ENCODE measurements at regions not wholly inside any gene's neighbourhood (a gene's known extent, or its start where the extent isn't known, plus 50 kb on each side); places are given as distances from the start of the nearest gene placed in this dataset.

- no peak overlapping the region for H3K4me3 ChIP-seq (ENCODE audit: low read depth, low read length)
- DNase-seq (ENCODE audit: low read depth) = no peak
- TF ChIP-seq CTCF (conservative IDR thresholded peaks at IDR 0.05; ENCODE audit: low read depth, low read length) = no peak
These were observed 117.1 kb downstream of the TBX19 start for GRCh38 chr1:168397806-168398205.

- no peak overlapping the region for H3K4me3 ChIP-seq (ENCODE audit: low read depth, low read length)
- no peak for DNase-seq (ENCODE audit: low read depth)
- no peak for TF ChIP-seq CTCF (conservative IDR thresholded peaks at IDR 0.05; ENCODE audit: low read depth, low read length)
These were observed 116.4 kb downstream of the TBX19 start for GRCh38 chr1:168396940-168397684.

DNA sequence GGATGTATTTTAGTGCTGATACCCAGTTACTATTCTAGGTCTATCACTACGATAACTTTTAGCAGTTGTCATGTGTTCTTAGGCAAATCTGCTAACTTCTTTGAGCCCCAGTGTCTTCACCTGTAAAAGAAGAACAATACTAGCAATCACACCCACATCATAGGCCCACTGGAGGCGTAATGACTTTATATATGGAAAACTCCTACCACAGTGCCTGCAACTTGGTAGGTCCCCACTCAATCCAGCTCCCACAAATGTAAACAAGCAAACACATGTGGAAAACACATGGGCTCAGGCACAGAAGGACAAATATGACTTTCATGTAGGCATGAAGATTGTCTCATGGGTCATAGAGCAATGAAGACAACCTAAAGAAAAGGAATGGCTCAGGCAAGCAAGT, 115.8 kb downstream of the TBX19 start:
- no peak for DNase-seq (ENCODE audit: low read depth)
- no peak overlapping the region for H3K4me3 ChIP-seq (ENCODE audit: low read depth, low read length)
- TF ChIP-seq CTCF (conservative IDR thresholded peaks at IDR 0.05; ENCODE audit: low read depth, low read length) = no peak

DNA sequence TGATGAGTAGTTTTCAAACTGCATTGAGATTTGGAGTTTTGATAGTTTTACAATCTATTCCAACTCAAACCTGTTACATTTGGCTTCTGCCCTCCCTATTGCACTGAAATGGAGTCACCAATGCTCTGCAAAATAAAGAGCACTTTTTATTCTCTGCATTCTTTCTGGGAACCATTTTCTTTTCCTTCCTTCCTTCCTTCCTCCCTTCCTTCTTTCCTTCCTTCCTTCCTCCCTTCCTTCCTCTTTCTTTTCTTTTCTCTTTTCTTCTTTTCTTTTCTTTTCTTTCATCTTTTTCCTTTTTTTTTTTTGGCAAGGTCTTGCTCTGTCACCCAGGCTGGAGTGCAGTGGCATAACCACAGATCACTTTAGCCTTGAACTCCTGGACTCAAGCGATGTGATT, 114.2 kb downstream of the TBX19 start:
- TF ChIP-seq CTCF (conservative IDR thresholded peaks at IDR 0.05; ENCODE audit: low read depth, low read length) = no peak
- DNase-seq (ENCODE audit: low read depth) = no peak

DNA sequence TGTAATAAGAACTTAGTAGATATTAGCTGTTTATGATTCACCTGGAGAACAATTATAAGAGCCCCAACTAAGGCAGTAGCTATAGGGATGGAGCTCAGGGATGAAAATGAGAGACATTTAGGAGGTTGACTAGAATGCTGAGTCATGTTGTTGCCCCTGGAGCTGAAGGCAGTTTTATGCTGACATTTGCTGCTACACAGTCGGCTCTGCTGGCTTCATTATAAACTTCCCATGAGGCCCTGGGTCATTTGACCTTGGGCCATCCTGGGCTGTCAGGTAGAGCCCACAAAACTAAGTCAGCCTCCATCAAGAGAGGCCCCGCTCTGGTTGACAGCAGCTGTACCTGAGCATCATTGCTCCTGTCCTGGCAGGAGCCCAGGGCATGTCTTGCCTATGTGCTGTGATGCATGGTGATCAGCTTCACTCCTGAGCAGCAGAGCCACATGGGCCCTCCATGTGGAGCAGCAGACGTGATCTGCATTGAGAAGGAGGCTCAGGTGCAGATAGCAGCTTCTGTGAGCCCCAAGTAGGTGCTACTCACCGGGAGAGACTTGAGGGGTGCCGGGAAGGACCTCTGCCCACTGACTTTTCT, 112.4 kb downstream of the TBX19 start:
- no peak overlapping the region for H3K4me3 ChIP-seq (ENCODE audit: low read depth, low read length)
- TF ChIP-seq CTCF (conservative IDR thresholded peaks at IDR 0.05; ENCODE audit: low read depth, low read length) = no peak
- DNase-seq (ENCODE audit: low read depth) = no peak

More for the DNA sequence above, 114.2 kb downstream of the TBX19 start:
- H3K4me3 ChIP-seq (ENCODE audit: low read depth, low read length) = no peak overlapping the region

- no peak for TF ChIP-seq CTCF (conservative IDR thresholded peaks at IDR 0.05; ENCODE audit: low read depth, low read length)
- no peak for DNase-seq (ENCODE audit: low read depth)
- no peak overlapping the region for H3K4me3 ChIP-seq (ENCODE audit: low read depth, low read length)
These were observed 111.4 kb downstream of the TBX19 start for GRCh38 chr1:168391851-168392681.

Data from choroid plexus epithelial cell (primary cell).